ENCODE measurements at regions not wholly inside any gene's neighbourhood (a gene's known extent, or its start where the extent isn't known, plus 50 kb on each side); places are given as distances from the start of the nearest gene placed in this dataset.
A peak's percentile ranks its signal among the peaks of the same experiment; 100 is the strongest.

- no peak overlapping the region for H3K4me3 ChIP-seq (replicated peaks in 1 of 3)
- peaks cover 0 to 6% of the 10 kb centered on the region in 2 donors for H3K4me1 ChIP-seq
- H3K36me3 ChIP-seq = no peaks in the 10 kb centered on the region
- H3K9me3 ChIP-seq = no peaks in the 10 kb centered on the region
- DNase-seq = no peak
- H3K27ac ChIP-seq = no peak overlapping the region
- intact Hi-C loops (cut with DNase I) = no loop called here
- WGBS, 2 donors = 89 to 90% methylated on average over 9 of the region's 9 CpGs
- TF ChIP-seq, protein P1, sequence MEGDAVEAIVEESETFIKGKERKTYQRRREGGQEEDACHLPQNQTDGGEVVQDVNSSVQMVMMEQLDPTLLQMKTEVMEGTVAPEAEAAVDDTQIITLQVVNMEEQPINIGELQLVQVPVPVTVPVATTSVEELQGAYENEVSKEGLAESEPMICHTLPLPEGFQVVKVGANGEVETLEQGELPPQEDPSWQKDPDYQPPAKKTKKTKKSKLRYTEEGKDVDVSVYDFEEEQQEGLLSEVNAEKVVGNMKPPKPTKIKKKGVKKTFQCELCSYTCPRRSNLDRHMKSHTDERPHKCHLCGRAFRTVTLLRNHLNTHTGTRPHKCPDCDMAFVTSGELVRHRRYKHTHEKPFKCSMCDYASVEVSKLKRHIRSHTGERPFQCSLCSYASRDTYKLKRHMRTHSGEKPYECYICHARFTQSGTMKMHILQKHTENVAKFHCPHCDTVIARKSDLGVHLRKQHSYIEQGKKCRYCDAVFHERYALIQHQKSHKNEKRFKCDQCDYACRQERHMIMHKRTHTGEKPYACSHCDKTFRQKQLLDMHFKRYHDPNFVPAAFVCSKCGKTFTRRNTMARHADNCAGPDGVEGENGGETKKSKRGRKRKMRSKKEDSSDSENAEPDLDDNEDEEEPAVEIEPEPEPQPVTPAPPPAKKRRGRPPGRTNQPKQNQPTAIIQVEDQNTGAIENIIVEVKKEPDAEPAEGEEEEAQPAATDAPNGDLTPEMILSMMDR (IDR thresholded peaks at IDR 0.05) = no peak
- no peak for TF ChIP-seq POLR2A (IDR thresholded peaks at IDR 0.05)
- no peaks in the 10 kb centered on the region for H3K27me3 ChIP-seq
These were observed 78.2 kb upstream of the SPON1 start for GRCh38 chr11:13884158-13884799.

- Histone ChIP-seq H3K27ac (no peak overlapping the region), H3K27me3 (no peaks in the 10 kb centered on the region), H3K4me1 (peaks cover 0 to 6% of the 10 kb centered on the region in 2 donors), H3K36me3 (no peaks in the 10 kb centered on the region), H3K9me3 (no peaks in the 10 kb centered on the region), H3K4me3 (replicated peaks in 1 of 3) (no peak overlapping the region)
- WGBS, 2 donors = 44 to 65% methylated on average over 1 of the region's 1 CpG
- TF ChIP-seq, protein P1 (IDR thresholded peaks at IDR 0.05) = no peak
- no peak for TF ChIP-seq POLR2A (IDR thresholded peaks at IDR 0.05)
- intact Hi-C loops (cut with DNase I) = no loop called here
- peak; percentile 63 to 69 for DNase-seq
These were observed 77.4 kb upstream of the SPON1 start for GRCh38 chr11:13885083-13885482.

GRCh38 chr11:13889552-13890249, 72.8 kb upstream of the SPON1 start:
- WGBS, 2 donors = 48 to 56% methylated on average over 8 of the region's 8 CpGs
- Histone ChIP-seq H3K27ac (no peak overlapping the region), H3K4me1 (no peaks in the 10 kb centered on the region), H3K27me3 (no peaks in the 10 kb centered on the region), H3K36me3 (no peaks in the 10 kb centered on the region), H3K9me3 (no peaks in the 10 kb centered on the region), H3K4me3 (replicated peaks in 1 of 3) (no peak overlapping the region)
- DNase-seq = peak; percentile 23 to 50
- TF ChIP-seq, protein P1 (IDR thresholded peaks at IDR 0.05) = no peak
- no peak for TF ChIP-seq POLR2A (IDR thresholded peaks at IDR 0.05)
- intact Hi-C loops (cut with DNase I) = no loop called here

DNA sequence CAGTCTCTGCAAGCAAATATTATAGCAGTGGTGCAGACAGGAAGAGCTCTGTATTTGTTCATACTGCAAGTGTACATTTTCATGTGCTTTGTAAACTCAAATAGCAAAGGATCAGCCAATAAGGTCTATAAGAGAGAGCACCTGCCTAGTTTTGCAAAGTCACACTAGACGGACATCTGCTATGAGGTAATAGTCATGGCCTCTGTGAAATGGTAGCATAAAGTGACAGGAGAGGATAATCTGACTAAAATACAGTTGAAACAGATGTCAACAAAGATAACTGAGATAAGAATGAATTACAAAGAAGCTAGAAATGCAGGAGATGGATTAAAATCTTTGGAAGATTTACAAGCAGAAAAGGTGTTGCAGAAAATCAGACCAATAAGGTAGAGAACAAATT, 70.6 kb upstream of the SPON1 start:
- no peak overlapping the region for H3K4me3 ChIP-seq (replicated peaks in 1 of 3)
- H3K36me3 ChIP-seq = no peaks in the 10 kb centered on the region
- H3K9me3 ChIP-seq = no peaks in the 10 kb centered on the region
- no peak overlapping the region for H3K27ac ChIP-seq
- no peak for DNase-seq
- H3K27me3 ChIP-seq = no peaks in the 10 kb centered on the region
- 95% methylated on average over 1 of the region's 1 CpG for WGBS, 2 donors
- no peaks in the 10 kb centered on the region for H3K4me1 ChIP-seq
- TF ChIP-seq, protein P1 (IDR thresholded peaks at IDR 0.05) = no peak
- TF ChIP-seq POLR2A (IDR thresholded peaks at IDR 0.05) = no peak
- intact Hi-C loops (cut with DNase I) = no loop called here
